Neuronal stem cell (in vitro differentiated cells): ENCODE measurements at regions not wholly inside any gene's neighbourhood (a gene's known extent, or its start where the extent isn't known, plus 50 kb on each side); places are given as distances from the start of the nearest gene placed in this dataset.
A peak's percentile ranks its signal among the peaks of the same experiment; 100 is the strongest.

Experiments used
- DNase-seq: peaks from one replicate; pipeline ENCODE4 v3.0.0-alpha.2; 2013; ENCODE audit warnings: low spot score
- H2AFZ ChIP-seq: one replicate; pipeline ENCODE4 v1.6.1; 2013; ENCODE audit warnings: mild to moderate bottlenecking, low read length, inconsistent platforms
- H2AK5ac ChIP-seq: 2 replicates; pipeline ENCODE4 v1.6.1; 2013; ENCODE audit warnings: low read depth, mild to moderate bottlenecking, inconsistent platforms, low read length, moderate library complexity, mixed read lengths
- H2BK120ac ChIP-seq: 2 replicates; pipeline ENCODE4 v1.6.1; 2013; ENCODE audit warnings: low read depth, mild to moderate bottlenecking, inconsistent platforms, low read length, moderate library complexity, mixed read lengths
- H2BK12ac ChIP-seq: one replicate; pipeline ENCODE4 v1.6.1; 2013; ENCODE audit warnings: low read length, inconsistent platforms
- H2BK15ac ChIP-seq: 2 replicates; pipeline ENCODE4 v1.6.1; 2013; ENCODE audit warnings: mild to moderate bottlenecking, low read length, inconsistent platforms, mixed read lengths
- H2BK5ac ChIP-seq: one replicate; pipeline ENCODE4 v1.6.1; 2013; ENCODE audit warnings: inconsistent platforms, mild to moderate bottlenecking, low read length, moderate library complexity
- H3K14ac ChIP-seq: one replicate; pipeline ENCODE4 v1.6.1; 2013; ENCODE audit warnings: low read length, inconsistent platforms
- H3K18ac ChIP-seq: 2 replicates; pipeline ENCODE4 v1.6.1; 2013; ENCODE audit warnings: low read length, inconsistent platforms
- H3K23ac ChIP-seq: 2 replicates; pipeline ENCODE4 v1.6.1; 2013; ENCODE audit warnings: low read depth, mild to moderate bottlenecking, mixed read lengths, low read length, inconsistent platforms; ENCODE audit not compliant: poor library complexity
- H3K27ac ChIP-seq: replicated peaks from 3 replicates; pipeline ENCODE4 v1.5.1; 2013; ENCODE audit warnings: low read length, inconsistent platforms
- H3K27me3 ChIP-seq, 3 experiments: 2 replicates each; pipeline ENCODE4 v1.6.1; 2013; ENCODE audit warnings: low read length in 3 of 3, mild to moderate bottlenecking in 2 of 3, inconsistent platforms in 1 of 3, low read depth in 1 of 3, mixed read lengths in 1 of 3, moderate library complexity in 1 of 3; ENCODE audit not compliant: control insufficient read depth in 3 of 3, insufficient read depth in 3 of 3
- H3K36me3 ChIP-seq, 2 donors: replicated peaks in 1 of 2; 2 replicates each; pipeline ENCODE4 v1.6.1; 2013; ENCODE audit warnings: low read length in 2 of 2; ENCODE audit not compliant: control insufficient read depth in 2 of 2, insufficient read depth in 2 of 2
- H3K4ac ChIP-seq: 2 replicates; pipeline ENCODE4 v1.6.1; 2013; ENCODE audit warnings: inconsistent platforms, mild to moderate bottlenecking, low read length, moderate library complexity
- H3K4me1 ChIP-seq, 2 donors: 1 replicate in 1 of 2; 2 replicates in 1 of 2; pipeline ENCODE4 v1.6.1; 2013; ENCODE audit warnings: low read length in 2 of 2, low read depth in 1 of 2; ENCODE audit not compliant: control insufficient read depth in 2 of 2, insufficient read depth in 1 of 2
- H3K4me2 ChIP-seq: one replicate; pipeline ENCODE4 v1.6.1; 2013; ENCODE audit warnings: mild to moderate bottlenecking, low read length, inconsistent platforms; ENCODE audit not compliant: insufficient read depth, poor library complexity, severe bottlenecking
- H3K4me3 ChIP-seq, 2 donors: 2 replicates each; pipeline ENCODE4 v1.5.1; 2013; ENCODE audit warnings: low read length in 2 of 2, mild to moderate bottlenecking in 2 of 2, inconsistent platforms in 1 of 2, moderate library complexity in 1 of 2
- H3K79me1 ChIP-seq: one replicate; pipeline ENCODE4 v1.6.1; 2013; ENCODE audit warnings: low read depth, mild to moderate bottlenecking, inconsistent platforms, low read length, moderate library complexity
- H3K9ac ChIP-seq: one replicate; pipeline ENCODE4 v1.6.1; 2013; ENCODE audit warnings: mild to moderate bottlenecking, low read depth, low read length, inconsistent platforms; ENCODE audit not compliant: poor library complexity
- H3K9me3 ChIP-seq, 2 donors: replicated peaks in 1 of 2; 2 replicates each; pipeline versions ENCODE3 to v1.6.1; 2013; ENCODE audit warnings: low read length in 2 of 2, mild to moderate bottlenecking in 2 of 2, inconsistent platforms in 1 of 2, low read depth in 1 of 2, mixed read lengths in 1 of 2, moderate library complexity in 1 of 2; ENCODE audit not compliant: control insufficient read depth in 2 of 2, insufficient read depth in 1 of 2
- H4K8ac ChIP-seq: one replicate; pipeline ENCODE4 v1.6.1; 2013; ENCODE audit warnings: low read depth, mild to moderate bottlenecking, inconsistent platforms, low read length, moderate library complexity
- H4K91ac ChIP-seq: one replicate; pipeline ENCODE4 v1.6.1; 2013; ENCODE audit warnings: low read length, low read depth, mild to moderate bottlenecking, inconsistent platforms; ENCODE audit not compliant: poor library complexity
- WGBS, 2 donors: extraction: QIAGEN DNeasy Blood & Tissue Kit; methylation state at CpG; one replicate each; pipeline ENCODE4 v1.1.7; 2013; ENCODE audit warnings: missing lambda C conversion rate in 2 of 2, mixed read lengths in 1 of 2; ENCODE audit not compliant: insufficient read length in 2 of 2, insufficient replicate concordance in 1 of 2; ENCODE audit errors: extremely low coverage in 2 of 2; 5-methylcytosine and 5-hydroxymethylcytosine counted together

GRCh38 chr20:36101192-36101591 lies 53.3 kb upstream of the EPB41L1 start:
- no CpG with 5 or more reads among the region's 3 CpGs for WGBS, 2 donors
- Histone ChIP-seq H2BK120ac (no peak overlapping the region), H3K27ac (no peak overlapping the region), H2AK5ac (no peak overlapping the region), H4K91ac (no peak overlapping the region), H3K4ac (no peak overlapping the region), H3K4me1 (peaks cover 7 to 22% of the 10 kb centered on the region in 2 donors), H3K79me1 (peaks cover 2% of the 10 kb centered on the region), H3K9ac (no peak overlapping the region), H3K36me3 (no peaks in the 10 kb centered on the region), H2BK5ac (no peak overlapping the region), H2AFZ (no peak overlapping the region), H3K9me3 (no peaks in the 10 kb centered on the region), H4K8ac (no peak overlapping the region), H2BK12ac (no peak overlapping the region), H3K27me3 (no peaks in the 10 kb centered on the region), H3K4me3 (no peak overlapping the region), H2BK15ac (no peak overlapping the region), H3K4me2 (no peak overlapping the region), H3K18ac (no peak overlapping the region), H3K23ac (no peak overlapping the region), H3K14ac (no peak overlapping the region)
- no peak for DNase-seq

- Histone ChIP-seq H2BK5ac (no peak overlapping the region), H3K23ac (no peak overlapping the region)
- DNase-seq: no peak
These were observed 52.2 kb upstream of the EPB41L1 start for GRCh38 chr20:36102306-36102705.

DNA sequence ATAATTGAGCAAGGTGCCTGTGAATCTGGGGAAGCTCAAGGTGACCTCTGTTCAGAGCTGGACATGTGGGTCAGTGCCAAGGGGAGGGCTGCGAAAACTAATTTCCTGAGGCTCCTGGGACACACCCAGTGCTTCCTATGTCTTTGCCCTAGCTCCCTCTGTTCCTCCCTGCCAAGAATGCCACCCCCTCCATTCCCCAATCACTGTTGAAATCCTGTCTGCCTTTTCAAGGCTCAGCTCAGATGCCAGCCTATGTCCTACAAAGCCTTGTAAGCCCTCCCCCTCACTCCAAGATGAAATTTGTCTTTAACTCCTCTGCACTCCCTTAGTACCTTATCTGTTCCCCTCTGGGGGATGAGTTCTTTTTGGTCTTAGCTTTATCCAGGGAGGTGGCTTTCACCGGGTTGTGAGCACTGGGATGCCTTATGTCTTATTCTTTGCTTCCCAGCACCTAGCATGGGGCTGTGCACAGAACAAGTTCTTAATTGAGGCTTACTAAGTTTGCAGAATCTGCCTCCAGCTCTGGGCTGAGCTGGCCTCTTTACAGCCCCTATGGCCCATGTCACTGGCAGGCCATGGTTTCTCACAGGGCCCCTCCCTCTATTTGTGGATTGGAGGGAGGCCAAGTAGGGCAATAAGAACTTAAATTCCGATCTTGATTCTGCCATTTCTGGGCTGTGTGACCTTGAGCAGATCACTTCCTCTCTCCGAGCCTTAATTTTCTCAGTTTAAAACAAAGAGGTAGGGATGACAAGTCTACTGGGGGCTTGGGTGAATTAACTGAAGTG lies 51.5 kb upstream of the EPB41L1 start:
- Histone ChIP-seq H3K18ac (peak overlapping the region; percentile 28), H2AFZ (no peak overlapping the region), H4K91ac (no peak overlapping the region), H3K4me3 (no peak overlapping the region), H3K27me3 (no peaks in the 10 kb centered on the region), H2BK12ac (no peak overlapping the region), H3K79me1 (peaks cover 4% of the 10 kb centered on the region), H2BK120ac (peak overlapping the region; percentile 7), H3K36me3 (no peaks in the 10 kb centered on the region), H3K14ac (peak overlapping the region; percentile 1), H3K23ac (no peak overlapping the region), H2BK15ac (no peak overlapping the region), H2AK5ac (peak overlapping the region; percentile 6), H3K9ac (no peak overlapping the region), H3K27ac (no peak overlapping the region), H4K8ac (no peak overlapping the region), H3K4me2 (no peak overlapping the region), H3K9me3 (no peaks in the 10 kb centered on the region), H3K4me1 (peaks cover under 1 to 16% of the 10 kb centered on the region in 2 donors), H2BK5ac (no peak overlapping the region), H3K4ac (no peak overlapping the region)
- no peak for DNase-seq
- WGBS, 2 donors: no CpG with 5 or more reads among the region's 4 CpGs

More at GRCh38 chr20:36102306-36102705, 52.2 kb upstream of the EPB41L1 start:
- H3K9ac ChIP-seq: no peak overlapping the region
- H3K36me3 ChIP-seq: no peaks in the 10 kb centered on the region
- peak overlapping the region; percentile 6 for H2AK5ac ChIP-seq
- H4K8ac ChIP-seq: no peak overlapping the region
- H3K27me3 ChIP-seq: no peaks in the 10 kb centered on the region
- H3K14ac ChIP-seq: no peak overlapping the region
- H3K4me3 ChIP-seq: no peak overlapping the region
- no peak overlapping the region for H4K91ac ChIP-seq
- peaks cover 4% of the 10 kb centered on the region for H3K79me1 ChIP-seq
- WGBS, 2 donors: no CpG with 5 or more reads among the region's 3 CpGs
- no peak overlapping the region for H2BK12ac ChIP-seq
- no peak overlapping the region for H2AFZ ChIP-seq
- peaks cover 7 to 22% of the 10 kb centered on the region in 2 donors for H3K4me1 ChIP-seq
- peak overlapping the region; percentile 28 for H3K18ac ChIP-seq
- H2BK15ac ChIP-seq: no peak overlapping the region
- no peak overlapping the region for H3K27ac ChIP-seq
- no peak overlapping the region for H3K4ac ChIP-seq
- no peak overlapping the region for H2BK120ac ChIP-seq
- no peak overlapping the region for H3K4me2 ChIP-seq
- H3K9me3 ChIP-seq: no peaks in the 10 kb centered on the region

GRCh38 chr20:36104244-36104643 lies 50.3 kb upstream of the EPB41L1 start:
- Histone ChIP-seq H3K79me1 (peaks cover 4% of the 10 kb centered on the region), H3K4me1 (peaks cover 0 to 13% of the 10 kb centered on the region in 2 donors), H3K4ac (no peak overlapping the region), H3K9ac (no peak overlapping the region), H3K27me3 (no peaks in the 10 kb centered on the region), H3K4me3 (no peak overlapping the region), H3K9me3 (no peaks in the 10 kb centered on the region), H3K27ac (no peak overlapping the region), H2BK120ac (no peak overlapping the region), H3K23ac (no peak overlapping the region), H2AK5ac (no peak overlapping the region), H4K8ac (no peak overlapping the region), H3K36me3 (peaks cover 0 to 6% of the 10 kb centered on the region in 2 donors), H2BK5ac (no peak overlapping the region), H2BK12ac (no peak overlapping the region), H3K14ac (no peak overlapping the region), H4K91ac (no peak overlapping the region), H3K4me2 (no peak overlapping the region), H2BK15ac (no peak overlapping the region), H3K18ac (no peak overlapping the region), H2AFZ (no peak overlapping the region)
- no peak for DNase-seq
- no CpG with 5 or more reads among the region's 7 CpGs for WGBS, 2 donors
